ENCODE measurements at regions not wholly inside any gene's neighbourhood (a gene's known extent, or its start where the extent isn't known, plus 50 kb on each side); places are given as distances from the start of the nearest gene placed in this dataset.

DNA sequence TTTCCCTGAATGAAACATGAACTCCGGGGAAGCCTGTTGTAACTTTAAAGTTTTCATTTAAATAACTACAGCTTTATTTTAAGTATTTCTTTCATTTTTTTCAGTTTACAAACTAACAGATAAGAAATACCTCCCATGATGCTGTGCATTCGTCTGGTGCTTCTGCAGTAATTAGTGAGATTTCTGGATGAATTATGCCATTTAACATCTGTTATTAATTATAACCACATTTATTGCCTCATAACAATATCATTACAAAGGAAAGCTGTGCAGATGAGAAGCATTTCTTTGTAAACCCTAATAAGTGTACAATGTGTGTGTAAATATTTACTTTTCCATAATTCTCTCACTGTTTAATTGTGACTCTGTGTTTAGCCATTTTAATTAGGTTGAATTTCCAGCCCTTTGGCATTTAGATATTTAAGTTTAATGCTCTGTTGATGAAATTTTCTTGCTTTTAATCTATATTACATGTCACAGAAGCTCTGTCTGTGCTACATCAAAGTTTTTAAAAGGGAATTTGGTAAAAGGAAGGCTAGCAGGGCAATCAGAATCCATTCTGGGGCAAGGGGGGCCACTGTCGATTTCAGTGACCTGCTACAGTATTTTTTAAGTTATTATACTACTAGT lies 418.0 kb downstream of the SPATA31D1 start:
- H3K4me1 Mint-ChIP-seq = no peaks in the 10 kb centered on the region
- DNase-seq = no peak
- no peak overlapping the region for H3K4me2 ChIP-seq (replicated peaks; ENCODE audit: extremely low read depth, low read length, poor library complexity, severe bottlenecking)
- H3K4me3 Mint-ChIP-seq = no peak overlapping the region
- no peaks in the 10 kb centered on the region for H3K27me3 ChIP-seq (ENCODE audit: control insufficient read depth in 2 of 2, insufficient read depth in 2 of 2, low read length in 2 of 2)
- no peak overlapping the region for H2AFZ ChIP-seq (ENCODE audit: insufficient read depth, low read depth, low read length, poor library complexity, severe bottlenecking)
- no peaks in the 10 kb centered on the region for H4K20me1 ChIP-seq (ENCODE audit: insufficient read depth, low read length)
- intact Hi-C loops (cut with micrococcal nuclease) = no loop called here
- no peak overlapping the region for H3K27ac Mint-ChIP-seq
- H3K4me3 ChIP-seq (replicated peaks in 1 of 3; ENCODE audit: low read depth in 2 of 3, low read length in 3 of 3) = no peak overlapping the region
- no peaks in the 10 kb centered on the region for H3K9me3 ChIP-seq (replicated peaks in 1 of 2; ENCODE audit: control insufficient read depth in 1 of 2, insufficient read depth in 1 of 2, low read length in 2 of 2)
- no peak overlapping the region for H3K27ac ChIP-seq (ENCODE audit: low read depth in 1 of 2, low read length in 2 of 2)
- no peaks in the 10 kb centered on the region for H3K4me1 ChIP-seq (ENCODE audit: control insufficient read depth in 1 of 2, insufficient read depth in 2 of 2, low read length in 2 of 2)
- TF ChIP-seq CTCF (IDR thresholded peaks at IDR 0.05) = no peak
- H3K27me3 Mint-ChIP-seq (ENCODE audit: low read depth in 3 of 3) = no peaks in the 10 kb centered on the region
- H3K9me3 Mint-ChIP-seq = peaks cover 0 to 7% (median 3%) of the 10 kb centered on the region in 7 donors
- no peaks in the 10 kb centered on the region for H3K79me2 ChIP-seq (ENCODE audit: insufficient read depth, low read length)
- no CpG with 5 or more reads among the region's 3 CpGs for WGBS (ENCODE audit: insufficient coverage)
- no peaks in the 10 kb centered on the region for H3K36me3 ChIP-seq (replicated peaks in 1 of 2; ENCODE audit: control insufficient read depth in 1 of 2, insufficient read depth in 2 of 2, low read length in 2 of 2)
- no peaks in the 10 kb centered on the region for H3K36me3 Mint-ChIP-seq
- no peak overlapping the region for H3K9ac ChIP-seq (ENCODE audit: insufficient read depth, low read length, poor library complexity, severe bottlenecking)

GRCh38 chr9:82410306-82410705 lies 421.7 kb downstream of the SPATA31D1 start:
- H4K20me1 ChIP-seq (ENCODE audit: insufficient read depth, low read length) = no peaks in the 10 kb centered on the region
- H3K4me1 ChIP-seq (ENCODE audit: control insufficient read depth in 1 of 2, insufficient read depth in 2 of 2, low read length in 2 of 2) = no peaks in the 10 kb centered on the region
- H3K9me3 ChIP-seq (replicated peaks in 1 of 2; ENCODE audit: control insufficient read depth in 1 of 2, insufficient read depth in 1 of 2, low read length in 2 of 2) = no peaks in the 10 kb centered on the region
- no peak overlapping the region for H2AFZ ChIP-seq (ENCODE audit: insufficient read depth, low read depth, low read length, poor library complexity, severe bottlenecking)
- H3K79me2 ChIP-seq (ENCODE audit: insufficient read depth, low read length) = no peaks in the 10 kb centered on the region
- H3K27ac ChIP-seq (ENCODE audit: low read depth in 1 of 2, low read length in 2 of 2) = no peak overlapping the region
- DNase-seq = no peak
- no peaks in the 10 kb centered on the region for H3K27me3 Mint-ChIP-seq (ENCODE audit: low read depth in 3 of 3)
- no peak overlapping the region for H3K4me3 Mint-ChIP-seq
- H3K9ac ChIP-seq (ENCODE audit: insufficient read depth, low read length, poor library complexity, severe bottlenecking) = no peak overlapping the region
- no peaks in the 10 kb centered on the region for H3K27me3 ChIP-seq (ENCODE audit: control insufficient read depth in 2 of 2, insufficient read depth in 2 of 2, low read length in 2 of 2)
- H3K4me1 Mint-ChIP-seq = no peaks in the 10 kb centered on the region
- no peak overlapping the region for H3K4me2 ChIP-seq (replicated peaks; ENCODE audit: extremely low read depth, low read length, poor library complexity, severe bottlenecking)
- intact Hi-C loops (cut with micrococcal nuclease) = no loop called here
- no peak overlapping the region for H3K4me3 ChIP-seq (replicated peaks in 1 of 3; ENCODE audit: low read depth in 2 of 3, low read length in 3 of 3)
- H3K36me3 ChIP-seq (replicated peaks in 1 of 2; ENCODE audit: control insufficient read depth in 1 of 2, insufficient read depth in 2 of 2, low read length in 2 of 2) = no peaks in the 10 kb centered on the region
- no peak overlapping the region for H3K27ac Mint-ChIP-seq
- H3K36me3 Mint-ChIP-seq = no peaks in the 10 kb centered on the region
- peaks cover 0 to 10% (median 5%) of the 10 kb centered on the region in 7 donors for H3K9me3 Mint-ChIP-seq
- TF ChIP-seq CTCF (IDR thresholded peaks at IDR 0.05) = no peak

Measured in CD14-positive monocyte (primary cell).